Ascending aorta (tissue), 2 donors: ENCODE measurements at regions not wholly inside any gene's neighbourhood (a gene's known extent, or its start where the extent isn't known, plus 50 kb on each side); places are given as distances from the start of the nearest gene placed in this dataset.

Experiments used
- DNase-seq, 2 donors: peaks; one replicate each; pipeline ENCODE4 v3.0.0-alpha.2; 2019; ENCODE audit warnings: low spot score in 2 of 2
- H3K27ac ChIP-seq, 2 donors: fragments of 200-600 bp; sonication (generic); one replicate each; pipeline ENCODE4 v1.5.1; 2016 to 2017; ENCODE audit warnings: mild to moderate bottlenecking in 1 of 2
- H3K27me3 ChIP-seq: fragments of 200-600 bp; sonication (generic); one replicate; pipeline ENCODE4 v1.5.1; 2017
- H3K36me3 ChIP-seq, 2 donors: fragments of 200-600 bp; sonication (generic); one replicate each; pipeline ENCODE4 v1.5.1; 2016
- H3K4me1 ChIP-seq, 2 donors: fragments of 200-600 bp; sonication (generic); one replicate each; pipeline ENCODE4 v1.5.1; 2016 to 2017; ENCODE audit warnings: mild to moderate bottlenecking in 1 of 2
- H3K4me3 ChIP-seq, 2 donors: fragments of 200-600 bp; sonication (generic); one replicate each; pipeline ENCODE4 v1.5.1; 2016 to 2017; ENCODE audit warnings: mild to moderate bottlenecking in 1 of 2
- H3K9me3 ChIP-seq, 2 donors: fragments of 200-600 bp; sonication (generic); one replicate each; pipeline ENCODE4 v1.5.1; 2016
- CTCF ChIP-seq, 3 experiments: fragments of 200-600 bp in 2 of 3; fragments of 450-650 bp in 1 of 3; sonication (generic) in 2 of 3; IDR thresholded peaks; one replicate each; pipeline ENCODE4 v1.5.1; 2016 to 2019; ENCODE audit warnings: antibody characterized with exemption in 3 of 3, mild to moderate bottlenecking in 1 of 3, moderate library complexity in 1 of 3
- intact Hi-C: fragments of 100-400 bp; cut with DNase I; formaldehyde crosslinking; loops from one replicate; pipeline ENCODE4 v1.15.1; 2023

- Histone ChIP-seq H3K4me3 (no peak overlapping the region), H3K27ac (no peak overlapping the region)
- intact Hi-C loops = no loop called here
These were observed 429.2 kb upstream of the HS3ST1 start for GRCh38 chr4:11857881-11858280.

GRCh38 chr4:11847167-11847566, 418.5 kb upstream of the HS3ST1 start:
- DNase-seq = no peak
- H3K27me3 ChIP-seq = no peaks in the 10 kb centered on the region
- H3K9me3 ChIP-seq = no peaks in the 10 kb centered on the region
- intact Hi-C loops = no loop called here
- H3K36me3 ChIP-seq = no peaks in the 10 kb centered on the region
- H3K4me1 ChIP-seq = no peaks in the 10 kb centered on the region
- no peak for TF ChIP-seq CTCF (IDR thresholded peaks at IDR 0.05)
- no peak overlapping the region for H3K4me3 ChIP-seq
- H3K27ac ChIP-seq = no peak overlapping the region

More at GRCh38 chr4:11857881-11858280, 429.2 kb upstream of the HS3ST1 start:
- Histone ChIP-seq H3K4me1 (no peaks in the 10 kb centered on the region), H3K27me3 (no peaks in the 10 kb centered on the region), H3K9me3 (no peaks in the 10 kb centered on the region), H3K36me3 (no peaks in the 10 kb centered on the region)
- no peak for DNase-seq
- no peak for TF ChIP-seq CTCF (IDR thresholded peaks at IDR 0.05)

GRCh38 chr4:11843927-11844326, 415.2 kb upstream of the HS3ST1 start:
- Histone ChIP-seq H3K36me3 (no peaks in the 10 kb centered on the region), H3K27me3 (no peaks in the 10 kb centered on the region), H3K4me1 (no peaks in the 10 kb centered on the region), H3K27ac (no peak overlapping the region), H3K9me3 (no peaks in the 10 kb centered on the region), H3K4me3 (no peak overlapping the region)
- no peak for DNase-seq
- intact Hi-C loops = no loop called here
- TF ChIP-seq CTCF (IDR thresholded peaks at IDR 0.05) = no peak

GRCh38 chr4:11843340-11843739, 414.6 kb upstream of the HS3ST1 start:
- Histone ChIP-seq H3K9me3 (no peaks in the 10 kb centered on the region), H3K4me1 (no peaks in the 10 kb centered on the region), H3K36me3 (no peaks in the 10 kb centered on the region), H3K27me3 (no peaks in the 10 kb centered on the region), H3K4me3 (no peak overlapping the region), H3K27ac (no peak overlapping the region)
- intact Hi-C loops = no loop called here
- no peak for TF ChIP-seq CTCF (IDR thresholded peaks at IDR 0.05)
- no peak for DNase-seq

- DNase-seq = no peak
- intact Hi-C loops = no loop called here
- Histone ChIP-seq H3K27me3 (no peaks in the 10 kb centered on the region), H3K36me3 (no peaks in the 10 kb centered on the region), H3K4me3 (no peak overlapping the region), H3K4me1 (no peaks in the 10 kb centered on the region), H3K27ac (no peak overlapping the region), H3K9me3 (no peaks in the 10 kb centered on the region)
- no peak for TF ChIP-seq CTCF (IDR thresholded peaks at IDR 0.05)
These were observed 414.0 kb upstream of the HS3ST1 start for GRCh38 chr4:11842620-11843263.

GRCh38 chr4:11839889-11840288, 411.2 kb upstream of the HS3ST1 start:
- no peaks in the 10 kb centered on the region for H3K36me3 ChIP-seq
- DNase-seq = no peak
- H3K27me3 ChIP-seq = no peaks in the 10 kb centered on the region
- H3K9me3 ChIP-seq = no peaks in the 10 kb centered on the region
- TF ChIP-seq CTCF (IDR thresholded peaks at IDR 0.05) = no peak
- intact Hi-C loops = no loop called here
- H3K4me3 ChIP-seq = no peak overlapping the region
- H3K4me1 ChIP-seq = no peaks in the 10 kb centered on the region
- no peak overlapping the region for H3K27ac ChIP-seq
